ENCODE measurements at regions not wholly inside any gene's neighbourhood (a gene's known extent, or its start where the extent isn't known, plus 50 kb on each side); places are given as distances from the start of the nearest gene placed in this dataset.

DNA sequence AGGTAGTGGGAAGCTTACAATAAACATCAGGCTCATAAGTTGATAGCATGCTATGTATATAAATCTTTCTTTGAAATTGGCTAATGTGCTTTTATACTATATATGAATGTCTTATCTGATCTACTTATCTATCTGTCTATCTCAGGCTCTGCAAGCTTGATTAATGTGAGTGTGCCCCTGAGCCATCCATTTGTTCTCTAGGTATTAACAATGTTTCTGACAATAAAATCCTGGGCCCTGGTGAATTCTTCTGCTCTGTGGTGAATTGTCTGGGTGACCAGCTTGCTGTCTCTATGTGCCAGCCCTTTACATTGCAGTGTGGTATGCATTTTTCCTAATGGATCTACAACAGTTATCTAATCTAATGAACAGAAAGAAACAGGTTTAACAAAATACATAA lies 295.9 kb downstream of the HRH4 start:
- Mint-ChIP-seq H3K9me3 (peaks cover 11% of the 10 kb centered on the region), H3K4me3 (no peak overlapping the region), H3K27ac (no peak overlapping the region), H3K4me1 (peaks cover 15% of the 10 kb centered on the region), H3K36me3 (peaks cover 2% of the 10 kb centered on the region; the same call in 1 of the 2 replicates), H3K27me3 (ENCODE audit: low read depth) (no peaks in the 10 kb centered on the region)
- TF ChIP-seq TEAD1 (CRISPR knock-in tag; IDR thresholded peaks at IDR 0.05) (no peak), E2F5 (CRISPR knock-in tag; IDR thresholded peaks at IDR 0.05) (no peak), FOXJ3 (CRISPR knock-in tag; IDR thresholded peaks at IDR 0.05; ENCODE audit: borderline replicate concordance) (no peak), JAZF1 (CRISPR knock-in tag; IDR thresholded peaks at IDR 0.05) (no peak), IRF2 (CRISPR knock-in tag; IDR thresholded peaks at IDR 0.05; ENCODE audit: borderline replicate concordance, low read depth) (no peak)
- TF ChIP-seq, protein P1, sequence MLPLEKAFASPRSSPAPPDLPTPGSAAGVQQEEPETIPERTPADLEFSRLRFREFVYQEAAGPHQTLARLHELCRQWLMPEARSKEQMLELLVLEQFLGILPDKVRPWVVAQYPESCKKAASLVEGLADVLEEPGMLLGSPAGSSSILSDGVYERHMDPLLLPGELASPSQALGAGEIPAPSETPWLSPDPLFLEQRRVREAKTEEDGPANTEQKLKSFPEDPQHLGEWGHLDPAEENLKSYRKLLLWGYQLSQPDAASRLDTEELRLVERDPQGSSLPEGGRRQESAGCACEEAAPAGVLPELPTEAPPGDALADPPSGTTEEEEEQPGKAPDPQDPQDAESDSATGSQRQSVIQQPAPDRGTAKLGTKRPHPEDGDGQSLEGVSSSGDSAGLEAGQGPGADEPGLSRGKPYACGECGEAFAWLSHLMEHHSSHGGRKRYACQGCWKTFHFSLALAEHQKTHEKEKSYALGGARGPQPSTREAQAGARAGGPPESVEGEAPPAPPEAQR (CRISPR knock-in tag; IDR thresholded peaks at IDR 0.05): no peak
- DNase-seq (ENCODE audit: low spot score) (no peak), ATAC-seq (no peak)
- CTCF ChIA-PET: interaction anchor here (1.9 kb wide), 1 partner anchor 30 kb away, joined by 5 read pairs; no protein-coding TSS in a partner anchor
- POLR2A ChIA-PET: no interaction called here

DNA sequence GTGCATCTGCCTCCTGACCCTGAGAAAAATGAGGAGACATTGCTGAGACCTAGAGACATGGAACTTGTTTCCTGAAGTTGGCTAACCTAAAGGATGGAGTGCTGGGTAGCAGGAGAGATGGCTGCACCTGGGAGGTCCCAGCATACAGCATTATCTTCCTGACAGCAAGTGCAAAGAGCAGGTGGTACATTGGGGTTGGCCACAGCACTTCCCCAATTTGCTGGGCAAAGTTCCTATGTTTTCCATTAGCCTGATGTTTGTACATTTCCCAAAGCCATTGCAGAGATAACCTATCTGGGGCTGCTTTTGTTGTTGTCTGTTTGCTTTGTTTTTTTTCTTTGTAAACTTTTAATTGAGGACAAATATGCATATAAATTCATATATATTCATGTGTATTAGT lies 296.7 kb downstream of the HRH4 start:
- DNase-seq (ENCODE audit: low spot score): no peak
- ChIA-PET POLR2A (no interaction called here), CTCF (no interaction called here)
- H3K27ac Mint-ChIP-seq: no peak overlapping the region
- H3K4me3 Mint-ChIP-seq: no peak overlapping the region
- H3K4me1 Mint-ChIP-seq: peaks cover 15% of the 10 kb centered on the region
- H3K27me3 Mint-ChIP-seq (ENCODE audit: low read depth): no peaks in the 10 kb centered on the region
- peaks cover 19% of the 10 kb centered on the region for H3K9me3 Mint-ChIP-seq
- H3K36me3 Mint-ChIP-seq: peaks cover 6% of the 10 kb centered on the region; the same call in 1 of the 2 replicates
- ATAC-seq: no peak
- TF ChIP-seq CREM (CRISPR knock-in tag; IDR thresholded peaks at IDR 0.05) (no peak), ZBTB43 (CRISPR knock-in tag; IDR thresholded peaks at IDR 0.05) (no peak), ZNF263 (CRISPR knock-in tag; IDR thresholded peaks at IDR 0.05; ENCODE audit: low read depth) (no peak)
- TF ChIP-seq, protein P2, sequence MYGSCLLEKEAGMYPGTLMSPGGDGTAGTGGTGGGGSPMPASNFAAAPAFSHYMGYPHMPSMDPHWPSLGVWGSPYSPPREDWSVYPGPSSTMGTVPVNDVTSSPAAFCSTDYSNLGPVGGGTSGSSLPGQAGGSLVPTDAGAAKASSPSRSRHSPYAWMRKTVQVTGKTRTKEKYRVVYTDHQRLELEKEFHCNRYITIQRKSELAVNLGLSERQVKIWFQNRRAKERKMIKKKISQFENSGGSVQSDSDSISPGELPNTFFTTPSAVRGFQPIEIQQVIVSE (CRISPR knock-in tag; IDR thresholded peaks at IDR 0.05; ENCODE audit: borderline replicate concordance): no peak
- TF ChIP-seq, protein P3, sequence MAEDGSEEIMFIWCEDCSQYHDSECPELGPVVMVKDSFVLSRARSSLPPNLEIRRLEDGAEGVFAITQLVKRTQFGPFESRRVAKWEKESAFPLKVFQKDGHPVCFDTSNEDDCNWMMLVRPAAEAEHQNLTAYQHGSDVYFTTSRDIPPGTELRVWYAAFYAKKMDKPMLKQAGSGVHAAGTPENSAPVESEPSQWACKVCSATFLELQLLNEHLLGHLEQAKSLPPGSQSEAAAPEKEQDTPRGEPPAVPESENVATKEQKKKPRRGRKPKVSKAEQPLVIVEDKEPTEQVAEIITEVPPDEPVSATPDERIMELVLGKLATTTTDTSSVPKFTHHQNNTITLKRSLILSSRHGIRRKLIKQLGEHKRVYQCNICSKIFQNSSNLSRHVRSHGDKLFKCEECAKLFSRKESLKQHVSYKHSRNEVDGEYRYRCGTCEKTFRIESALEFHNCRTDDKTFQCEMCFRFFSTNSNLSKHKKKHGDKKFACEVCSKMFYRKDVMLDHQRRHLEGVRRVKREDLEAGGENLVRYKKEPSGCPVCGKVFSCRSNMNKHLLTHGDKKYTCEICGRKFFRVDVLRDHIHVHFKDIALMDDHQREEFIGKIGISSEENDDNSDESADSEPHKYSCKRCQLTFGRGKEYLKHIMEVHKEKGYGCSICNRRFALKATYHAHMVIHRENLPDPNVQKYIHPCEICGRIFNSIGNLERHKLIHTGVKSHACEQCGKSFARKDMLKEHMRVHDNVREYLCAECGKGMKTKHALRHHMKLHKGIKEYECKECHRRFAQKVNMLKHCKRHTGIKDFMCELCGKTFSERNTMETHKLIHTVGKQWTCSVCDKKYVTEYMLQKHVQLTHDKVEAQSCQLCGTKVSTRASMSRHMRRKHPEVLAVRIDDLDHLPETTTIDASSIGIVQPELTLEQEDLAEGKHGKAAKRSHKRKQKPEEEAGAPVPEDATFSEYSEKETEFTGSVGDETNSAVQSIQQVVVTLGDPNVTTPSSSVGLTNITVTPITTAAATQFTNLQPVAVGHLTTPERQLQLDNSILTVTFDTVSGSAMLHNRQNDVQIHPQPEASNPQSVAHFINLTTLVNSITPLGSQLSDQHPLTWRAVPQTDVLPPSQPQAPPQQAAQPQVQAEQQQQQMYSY (CRISPR knock-in tag; IDR thresholded peaks at IDR 0.05): no peak

GRCh38 chr18:24761765-24762164 lies 301.3 kb downstream of the HRH4 start:
- no peak overlapping the region for H3K27ac Mint-ChIP-seq
- ATAC-seq (no peak), DNase-seq (ENCODE audit: low spot score) (no peak)
- peaks cover 4% of the 10 kb centered on the region for H3K4me1 Mint-ChIP-seq
- H3K27me3 Mint-ChIP-seq (ENCODE audit: low read depth): no peaks in the 10 kb centered on the region
- ChIA-PET CTCF (no interaction called here), POLR2A (no interaction called here)
- H3K4me3 Mint-ChIP-seq: no peak overlapping the region
- H3K9me3 Mint-ChIP-seq: peaks cover 32% of the 10 kb centered on the region
- peaks cover 6% of the 10 kb centered on the region; the same call in 1 of the 2 replicates for H3K36me3 Mint-ChIP-seq
- TF ChIP-seq, protein P2 (CRISPR knock-in tag; IDR thresholded peaks at IDR 0.05; ENCODE audit: borderline replicate concordance): no peak
- TF ChIP-seq ZNF281 (CRISPR knock-in tag; IDR thresholded peaks at IDR 0.05): no peak
- no peak for TF ChIP-seq NFE2L1 (CRISPR knock-in tag; IDR thresholded peaks at IDR 0.05)
- TF ChIP-seq SMAD4 (CRISPR knock-in tag; IDR thresholded peaks at IDR 0.05): no peak
- no peak for TF ChIP-seq ZNF232 (CRISPR knock-in tag; IDR thresholded peaks at IDR 0.05)
- TF ChIP-seq, protein P3 (CRISPR knock-in tag; IDR thresholded peaks at IDR 0.05): no peak
- TF ChIP-seq ZBTB21 (CRISPR knock-in tag; IDR thresholded peaks at IDR 0.05; ENCODE audit: borderline replicate concordance): no peak

Measured in WTC11 (cell line).